Femur (tissue), 1 donor: ENCODE measurements at regions not wholly inside any gene's neighbourhood (a gene's known extent, or its start where the extent isn't known, plus 50 kb on each side); places are given as distances from the start of the nearest gene placed in this dataset.
A peak's percentile ranks its signal among the peaks of the same experiment; 100 is the strongest.
"Not testable (repeated sequence)": the region's sequence is repeated elsewhere in the genome, so short reads cannot be mapped to it uniquely, and the experiment has no call there.

Experiments
- DNase-seq: peaks from one replicate; pipeline ENCODE4 v3.0.0-alpha.2; 2017

GRCh38 chr13:99693852-99694611 lies 192.8 kb downstream of the TM9SF2 start:
- no peak for DNase-seq

GRCh38 chr13:99693351-99693750 lies 192.1 kb downstream of the TM9SF2 start:
- DNase-seq = no peak

- no peak for DNase-seq
These were observed 191.6 kb downstream of the TM9SF2 start for GRCh38 chr13:99692854-99693253.

- DNase-seq = no peak
These were observed 190.3 kb downstream of the TM9SF2 start for GRCh38 chr13:99691552-99691951.

GRCh38 chr13:99690426-99691174 lies 189.3 kb downstream of the TM9SF2 start:
- no peak for DNase-seq

- DNase-seq = no peak
These were observed 188.7 kb downstream of the TM9SF2 start for GRCh38 chr13:99689955-99690354.

- DNase-seq = no peak
These were observed 187.5 kb downstream of the TM9SF2 start for GRCh38 chr13:99688776-99689175.

- no peak for DNase-seq
These were observed 186.6 kb downstream of the TM9SF2 start for GRCh38 chr13:99687723-99688397.

- DNase-seq = no peak
These were observed 185.7 kb downstream of the TM9SF2 start for GRCh38 chr13:99686944-99687411.

GRCh38 chr13:99686157-99686572 lies 184.9 kb downstream of the TM9SF2 start:
- peak; percentile 23 for DNase-seq

- DNase-seq = no peak
These were observed 180.4 kb downstream of the TM9SF2 start for GRCh38 chr13:99681695-99682094.

- DNase-seq = no peak
These were observed 176.1 kb downstream of the TM9SF2 start for GRCh38 chr13:99677116-99677951.

GRCh38 chr13:99671746-99672145 lies 170.5 kb downstream of the TM9SF2 start:
- DNase-seq = no peak

GRCh38 chr13:99669096-99669495 lies 167.8 kb downstream of the TM9SF2 start:
- not testable (repeated sequence) for DNase-seq

- DNase-seq = no peak
These were observed 165.0 kb downstream of the TM9SF2 start for GRCh38 chr13:99666146-99666805.

GRCh38 chr13:99665711-99666110 lies 164.4 kb downstream of the TM9SF2 start:
- DNase-seq = no peak

GRCh38 chr13:99663908-99664307 lies 162.6 kb downstream of the TM9SF2 start:
- DNase-seq = no peak

GRCh38 chr13:99663185-99663825 lies 162.0 kb downstream of the TM9SF2 start:
- no peak for DNase-seq

GRCh38 chr13:99662678-99663077 lies 161.4 kb downstream of the TM9SF2 start:
- DNase-seq = no peak

GRCh38 chr13:99661791-99662190 lies 160.5 kb downstream of the TM9SF2 start:
- DNase-seq = no peak

- no peak for DNase-seq
These were observed 158.7 kb downstream of the TM9SF2 start for GRCh38 chr13:99659866-99660554.
